Panc1 (cell line): ENCODE measurements at regions not wholly inside any gene's neighbourhood (a gene's known extent, or its start where the extent isn't known, plus 50 kb on each side); places are given as distances from the start of the nearest gene placed in this dataset.

Experiments used
- ATAC-seq: fragments of 200-7000 bp; cut with Tn5 transposase; 2 replicates; pipeline ENCODE4 v1.9.1; 2020; ENCODE audit warnings: mild to moderate bottlenecking, moderate library complexity
- BruUV-seq: library from RNA; stranded (reverse); fragments of 400-500 nt; replicated peaks from 2 replicates; lab custom pipeline; 2021; lab: Mats Ljungman, UMichigan
- CTCF ChIA-PET: fragments of 300-600 bp; sonication (Branson Sonifier 250); formaldehyde crosslinking; loops from one replicate; lab custom pipeline; 2022; ENCODE audit warnings: antibody characterized with exemption; lab: Charles Lee
- POLR2A ChIA-PET: fragments of 300-600 bp; sonication (Branson Sonifier 250); formaldehyde crosslinking; loops from one replicate; lab custom pipeline; 2022; ENCODE audit warnings: antibody characterized with exemption; lab: Charles Lee
- DNase-seq: peaks from one replicate; pipeline ENCODE4 v3.0.0-alpha.2; 2010; ENCODE audit warnings: low read depth, low spot score
- H3K27ac ChIP-seq: 2 replicates; pipeline ENCODE4 v1.5.1; 2011; ENCODE audit warnings: mild to moderate bottlenecking, low read length, inconsistent platforms
- H3K27me3 ChIP-seq: fragments of 200-500 bp; sonication (Bioruptor generic); 2 replicates; pipeline ENCODE4 v1.6.0; 2014; ENCODE audit warnings: low read length, inconsistent platforms; ENCODE audit not compliant: control insufficient read depth, insufficient read depth
- H3K36me3 ChIP-seq: fragments of 200-500 bp; sonication (Bioruptor generic); 2 replicates; pipeline ENCODE4 v1.5.1; 2014; ENCODE audit warnings: inconsistent platforms, mild to moderate bottlenecking, low read length, moderate library complexity; ENCODE audit not compliant: control insufficient read depth, insufficient read depth
- H3K4me1 ChIP-seq: 2 replicates; pipeline ENCODE4 v1.5.1; 2011; ENCODE audit warnings: inconsistent platforms, mild to moderate bottlenecking, low read length, moderate library complexity; ENCODE audit not compliant: control insufficient read depth, insufficient read depth
- H3K4me3 ChIP-seq, 2 experiments: 2 replicates each; pipeline ENCODE4 v1.5.1; 2011 to 2012; ENCODE audit warnings: low read depth in 2 of 2, low read length in 2 of 2, mild to moderate bottlenecking in 2 of 2, inconsistent platforms in 1 of 2, moderate library complexity in 1 of 2
- H3K9me3 ChIP-seq: fragments of 200-500 bp; sonication (Bioruptor generic); 2 replicates; pipeline ENCODE4 v1.5.1; 2014; ENCODE audit warnings: low read depth, mild to moderate bottlenecking, inconsistent platforms, low read length, moderate library complexity; ENCODE audit not compliant: control insufficient read depth, insufficient read depth
- CTCF ChIP-seq: fragments of 450-650 bp; IDR thresholded peaks from 2 replicates; pipeline ENCODE4 v1.5.1; 2017; ENCODE audit warnings: mild to moderate bottlenecking
- POLR2AphosphoS5 ChIP-seq: IDR thresholded peaks from 2 replicates; pipeline ENCODE4 v1.6.1; 2012; ENCODE audit warnings: mild to moderate bottlenecking, low read depth, low read length, moderate library complexity
- REST ChIP-seq, 2 experiments: IDR thresholded peaks; 2 replicates each; pipeline ENCODE4 v1.6.1; 2011 to 2012; ENCODE audit warnings: low read depth in 2 of 2, control low read depth in 1 of 2, low read length in 1 of 2, mild to moderate bottlenecking in 1 of 2, moderate library complexity in 1 of 2; ENCODE audit not compliant: insufficient read depth in 1 of 2
- SIN3A ChIP-seq: IDR thresholded peaks from 2 replicates; pipeline ENCODE4 v1.6.1; 2012; ENCODE audit warnings: low read depth, mild to moderate bottlenecking, low read length, moderate library complexity, borderline replicate concordance; ENCODE audit not compliant: insufficient read depth
- TCF7L2 ChIP-seq: IDR thresholded peaks from 2 replicates; pipeline ENCODE4 v1.6.1; 2011; ENCODE audit warnings: mild to moderate bottlenecking, low read depth, low read length, inconsistent platforms
- in situ Hi-C: cut with HindIII; loops from 2 replicates; pipeline ENCODE4 v1.10.0; 2016; ENCODE audit warnings: low sequenced_read_pairs, low pct_unique_long_range_greater_than_20kb
- intact Hi-C: fragments of 100-400 bp; cut with micrococcal nuclease; formaldehyde crosslinking; loops from one replicate; pipeline ENCODE4 v1.10.0; 2022; ENCODE audit not compliant: unreplicated experiment

- H3K4me3 ChIP-seq, result no peak overlapping the region
- in situ Hi-C loops, result no loop called here
- H3K4me1 ChIP-seq, result no peaks in the 10 kb centered on the region
- H3K9me3 ChIP-seq, result no peaks in the 10 kb centered on the region
- BruUV-seq, result no TSS peak
- no peak overlapping the region for H3K27ac ChIP-seq
- H3K27me3 ChIP-seq, result no peaks in the 10 kb centered on the region; the same call in 1 of the 2 replicates
- DNase-seq, result no peak
- H3K36me3 ChIP-seq, result no peaks in the 10 kb centered on the region
- intact Hi-C loops, result no loop called here
- ATAC-seq, result no peak
- ChIA-PET POLR2A (no interaction called here), CTCF (interaction anchor here (1.6 kb wide), 1 partner anchor 208 kb away, joined by 4 read pairs; no protein-coding TSS in a partner anchor)
- TF ChIP-seq CTCF (no peak), TCF7L2 (no peak), REST (IDR thresholded peaks at IDR 0.05; ENCODE audit: insufficient read depth in 1 of 2, low read depth in 2 of 2, low read length in 1 of 2) (no peak), SIN3A (no peak), POLR2AphosphoS5 (no peak)
Observed at GRCh38 chr1:47517946-47518345, 80.1 kb downstream of the FOXD2 start.

- Histone ChIP-seq H3K27me3 (no peaks in the 10 kb centered on the region; the same call in 1 of the 2 replicates), H3K36me3 (no peaks in the 10 kb centered on the region), H3K9me3 (no peaks in the 10 kb centered on the region), H3K27ac (no peak overlapping the region), H3K4me1 (no peaks in the 10 kb centered on the region), H3K4me3 (no peak overlapping the region)
- DNase-seq (no peak), ATAC-seq (no peak)
- ChIA-PET CTCF (no interaction called here), POLR2A (no interaction called here)
- intact Hi-C loops, result no loop called here
- no TSS peak for BruUV-seq
- in situ Hi-C loops, result no loop called here
- TF ChIP-seq REST (IDR thresholded peaks at IDR 0.05; ENCODE audit: insufficient read depth in 1 of 2, low read depth in 2 of 2, low read length in 1 of 2) (no peak), POLR2AphosphoS5 (no peak), CTCF (no peak), SIN3A (no peak), TCF7L2 (no peak)
Observed at GRCh38 chr1:47519491-47519890, 81.6 kb downstream of the FOXD2 start.
